OCI-LY3 (cell line): ENCODE measurements at regions not wholly inside any gene's neighbourhood (a gene's known extent, or its start where the extent isn't known, plus 50 kb on each side); places are given as distances from the start of the nearest gene placed in this dataset.
A peak's percentile ranks its signal among the peaks of the same experiment; 100 is the strongest.

ENCODE experiments used
- H2AFZ ChIP-seq: fragments of 200-600, 300-600 bp; shearing (Covaris generic); 2 replicates; pipeline ENCODE4 v1.6.0; 2014; ENCODE audit warnings: antibody characterized with exemption, low read depth, low read length
- H3K27ac ChIP-seq: fragments of 200-600, 300-600 bp; sonication (generic); 2 replicates; pipeline ENCODE4 v1.5.1; 2014; ENCODE audit warnings: mild to moderate bottlenecking, low read length, moderate library complexity, mixed read lengths
- H3K27me3 ChIP-seq: fragments of 200-600, 300-600 bp; sonication (generic); 2 replicates; pipeline ENCODE4 v1.6.1; 2014; ENCODE audit warnings: low read depth, low read length, mixed read lengths
- H3K36me3 ChIP-seq: fragments of 200-600, 300-600 bp; sonication (generic); replicated peaks from 2 replicates; pipeline ENCODE3; 2014; ENCODE audit warnings: low read depth, low read length, mixed read lengths
- H3K4me1 ChIP-seq: fragments of 300-600, 200-600 bp; sonication (generic); 2 replicates; pipeline ENCODE4 v1.6.1; 2014; ENCODE audit warnings: low read length, mixed read lengths
- H3K4me2 ChIP-seq: fragments of 200-600, 300-600 bp; sonication (generic); 2 replicates; pipeline ENCODE4 v1.6.1; 2014; ENCODE audit warnings: low read length, mixed read lengths
- H3K4me3 ChIP-seq: fragments of 300-600, 200-600 bp; sonication (generic); 2 replicates; pipeline ENCODE4 v1.5.1; 2014; ENCODE audit warnings: antibody characterized with exemption, mild to moderate bottlenecking, low read length, moderate library complexity
- H3K79me2 ChIP-seq: fragments of 300-600, 200-600 bp; shearing (Covaris generic); 2 replicates; pipeline ENCODE4 v1.6.1; 2014; ENCODE audit warnings: mild to moderate bottlenecking, low read length, mixed read lengths
- H3K9ac ChIP-seq: fragments of 300-600, 200-600 bp; shearing (Covaris generic); 2 replicates; pipeline ENCODE4 v1.6.0; 2014; ENCODE audit warnings: mild to moderate bottlenecking, low read length, moderate library complexity
- H3K9me3 ChIP-seq: fragments of 200-600, 300-600 bp; shearing (Covaris generic); 2 replicates; pipeline ENCODE4 v1.6.1; 2014; ENCODE audit warnings: low read length, mixed read lengths; ENCODE audit not compliant: insufficient read depth
- H4K20me1 ChIP-seq: fragments of 200-600, 300-600 bp; sonication (generic); 2 replicates; pipeline ENCODE4 v1.6.1; 2016; ENCODE audit warnings: low read length, mixed read lengths; ENCODE audit not compliant: insufficient read depth
- CTCF ChIP-seq: fragments of 200-600, 300-600 bp; sonication (generic); IDR thresholded peaks from 2 replicates; pipeline ENCODE4 v1.5.1; 2014; ENCODE audit warnings: antibody characterized with exemption, low read length, low read depth
- EZH2phosphoT487 ChIP-seq: fragments of 200-600 bp; shearing (Covaris generic); IDR thresholded peaks from 2 replicates; pipeline ENCODE4 v1.6.1; 2018; ENCODE audit warnings: antibody characterized with exemption, mixed run types, low read depth

DNA sequence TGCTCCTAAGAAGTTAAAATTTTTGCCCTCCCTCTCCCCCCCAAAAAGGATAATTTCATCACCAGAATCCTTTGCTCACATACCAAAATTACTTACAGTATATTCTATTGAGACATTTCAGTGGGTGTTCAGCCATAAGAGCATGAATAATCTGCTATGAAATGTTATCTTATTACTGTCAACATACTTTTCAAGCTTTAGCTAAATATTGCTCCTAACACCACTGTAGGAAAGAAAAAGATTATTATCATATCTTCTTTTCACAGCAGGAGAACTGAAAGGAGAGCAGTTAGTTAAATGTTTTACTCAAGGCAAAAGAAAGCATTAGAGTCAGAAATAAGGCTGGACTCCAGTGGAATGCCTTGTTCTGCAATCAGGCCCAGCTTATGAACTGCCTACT lies 231.0 kb upstream of the GYPA start:
- no peak overlapping the region for H2AFZ ChIP-seq
- peaks cover 72% of the 10 kb centered on the region for H3K27me3 ChIP-seq
- no peaks in the 10 kb centered on the region for H3K36me3 ChIP-seq
- no peak overlapping the region for H3K27ac ChIP-seq
- no peak overlapping the region for H3K4me2 ChIP-seq
- H3K4me1 ChIP-seq = peaks cover 7% of the 10 kb centered on the region; the same call in 1 of the 2 replicates
- no peak overlapping the region for H3K9ac ChIP-seq
- no peaks in the 10 kb centered on the region for H3K79me2 ChIP-seq
- no peak overlapping the region for H3K4me3 ChIP-seq
- H4K20me1 ChIP-seq = no peaks in the 10 kb centered on the region
- TF ChIP-seq EZH2phosphoT487 (no peak), CTCF (no peak)
- no peaks in the 10 kb centered on the region for H3K9me3 ChIP-seq

GRCh38 chr4:144374065-144374464 lies 233.5 kb upstream of the GYPA start:
- TF ChIP-seq CTCF (no peak), EZH2phosphoT487 (no peak)
- Histone ChIP-seq H3K79me2 (no peaks in the 10 kb centered on the region), H3K4me2 (peak overlapping the region; percentile 12; the same call in 1 of the 2 replicates), H3K9me3 (no peaks in the 10 kb centered on the region), H3K27ac (no peak overlapping the region), H4K20me1 (no peaks in the 10 kb centered on the region), H2AFZ (no peak overlapping the region), H3K4me1 (peaks cover 7% of the 10 kb centered on the region; the same call in 1 of the 2 replicates), H3K27me3 (peaks cover 77% of the 10 kb centered on the region), H3K9ac (no peak overlapping the region), H3K36me3 (no peaks in the 10 kb centered on the region), H3K4me3 (no peak overlapping the region)

DNA sequence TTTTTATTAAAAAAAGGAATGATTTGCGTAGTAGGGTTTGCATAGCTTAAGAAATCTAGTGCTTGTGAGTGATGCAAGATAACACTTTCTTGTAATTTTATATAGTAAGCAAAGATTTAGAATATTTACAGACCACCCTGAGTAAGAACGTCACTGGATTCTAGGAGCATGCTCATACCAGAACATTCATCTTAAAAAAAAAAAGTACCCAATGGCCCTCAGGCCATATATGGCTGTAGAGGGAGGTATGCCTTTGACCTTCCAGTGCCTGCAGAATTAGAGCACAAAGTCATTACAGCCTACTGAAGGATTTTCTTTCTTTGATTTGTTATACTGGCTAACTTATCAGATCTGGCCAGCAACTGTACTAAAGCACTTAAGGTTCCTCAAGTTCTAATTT lies 236.3 kb upstream of the GYPA start:
- TF ChIP-seq EZH2phosphoT487 = no peak
- no peak for TF ChIP-seq CTCF
- Histone ChIP-seq H3K27ac (no peak overlapping the region), H3K79me2 (no peaks in the 10 kb centered on the region), H3K9me3 (no peaks in the 10 kb centered on the region), H2AFZ (no peak overlapping the region), H3K9ac (no peak overlapping the region), H3K27me3 (peaks cover 51% of the 10 kb centered on the region), H3K4me2 (no peak overlapping the region), H4K20me1 (no peaks in the 10 kb centered on the region), H3K4me3 (no peak overlapping the region), H3K36me3 (no peaks in the 10 kb centered on the region), H3K4me1 (peaks cover 7% of the 10 kb centered on the region; the same call in 1 of the 2 replicates)

DNA sequence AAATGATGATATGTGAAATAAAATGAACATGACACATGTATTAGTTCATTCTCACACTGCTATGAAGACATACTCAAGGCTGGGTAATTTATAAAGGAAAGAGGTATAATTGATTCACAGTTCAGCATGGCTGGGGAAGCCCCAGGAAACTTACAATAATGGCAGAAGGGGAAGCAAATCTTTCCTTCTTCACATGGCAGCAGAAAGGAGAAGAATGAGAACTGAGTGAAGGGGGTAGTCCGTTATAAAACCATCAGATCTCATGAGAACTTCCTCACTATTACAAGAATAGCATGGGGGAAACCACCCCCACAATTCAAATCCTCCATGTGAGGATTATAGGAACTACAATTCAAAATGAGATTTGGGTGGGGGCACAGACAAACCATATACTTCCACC lies 243.9 kb upstream of the GYPA start:
- Histone ChIP-seq H3K4me1 (peaks cover 6% of the 10 kb centered on the region; the same call in 1 of the 2 replicates), H3K79me2 (no peaks in the 10 kb centered on the region), H3K4me3 (no peak overlapping the region), H3K27ac (no peak overlapping the region), H3K9ac (no peak overlapping the region), H3K9me3 (peaks cover 11% of the 10 kb centered on the region), H3K36me3 (no peaks in the 10 kb centered on the region), H2AFZ (no peak overlapping the region), H4K20me1 (no peaks in the 10 kb centered on the region), H3K4me2 (no peak overlapping the region), H3K27me3 (no peaks in the 10 kb centered on the region)
- TF ChIP-seq EZH2phosphoT487 = no peak
- no peak for TF ChIP-seq CTCF
